ENCODE measurements at regions not wholly inside any gene's neighbourhood (a gene's known extent, or its start where the extent isn't known, plus 50 kb on each side); places are given as distances from the start of the nearest gene placed in this dataset.
"Not testable (repeated sequence)": the region's sequence is repeated elsewhere in the genome, so short reads cannot be mapped to it uniquely, and the experiment has no call there.

DNA sequence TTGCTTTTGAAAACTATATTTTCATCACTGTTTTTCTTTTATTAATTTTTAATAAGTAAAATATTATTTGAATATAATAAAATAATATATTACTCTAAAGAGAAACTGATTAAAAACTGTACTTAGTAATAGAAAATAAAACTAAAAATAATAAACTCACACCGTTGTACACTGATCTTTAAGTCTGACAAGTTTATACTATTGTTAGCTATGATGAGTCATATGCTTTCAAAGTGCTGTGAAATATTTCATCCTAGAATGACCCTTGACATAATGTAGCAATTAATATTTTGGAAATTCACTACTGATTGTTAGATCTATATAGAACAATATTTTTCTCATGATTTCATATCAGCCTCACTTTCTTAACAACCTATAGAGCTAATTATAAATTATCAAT is 1040.6 kb upstream of the SPRY2 start:
- Histone ChIP-seq H3K4me3 (no peak overlapping the region), H3K27ac (no peak overlapping the region), H3K4me1 (no peaks in the 10 kb centered on the region), H3K9me3 (no peaks in the 10 kb centered on the region), H3K36me3 (no peaks in the 10 kb centered on the region), H3K27me3 (no peaks in the 10 kb centered on the region)
- no peak for TF ChIP-seq POLR2A (IDR thresholded peaks at IDR 0.05)
- TF ChIP-seq, protein P1, sequence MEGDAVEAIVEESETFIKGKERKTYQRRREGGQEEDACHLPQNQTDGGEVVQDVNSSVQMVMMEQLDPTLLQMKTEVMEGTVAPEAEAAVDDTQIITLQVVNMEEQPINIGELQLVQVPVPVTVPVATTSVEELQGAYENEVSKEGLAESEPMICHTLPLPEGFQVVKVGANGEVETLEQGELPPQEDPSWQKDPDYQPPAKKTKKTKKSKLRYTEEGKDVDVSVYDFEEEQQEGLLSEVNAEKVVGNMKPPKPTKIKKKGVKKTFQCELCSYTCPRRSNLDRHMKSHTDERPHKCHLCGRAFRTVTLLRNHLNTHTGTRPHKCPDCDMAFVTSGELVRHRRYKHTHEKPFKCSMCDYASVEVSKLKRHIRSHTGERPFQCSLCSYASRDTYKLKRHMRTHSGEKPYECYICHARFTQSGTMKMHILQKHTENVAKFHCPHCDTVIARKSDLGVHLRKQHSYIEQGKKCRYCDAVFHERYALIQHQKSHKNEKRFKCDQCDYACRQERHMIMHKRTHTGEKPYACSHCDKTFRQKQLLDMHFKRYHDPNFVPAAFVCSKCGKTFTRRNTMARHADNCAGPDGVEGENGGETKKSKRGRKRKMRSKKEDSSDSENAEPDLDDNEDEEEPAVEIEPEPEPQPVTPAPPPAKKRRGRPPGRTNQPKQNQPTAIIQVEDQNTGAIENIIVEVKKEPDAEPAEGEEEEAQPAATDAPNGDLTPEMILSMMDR (IDR thresholded peaks at IDR 0.05) = no peak
- intact Hi-C loops (cut with DNase I; ENCODE audit: low total_unique reads) = no loop called here
- DNase-seq = no peak

DNA sequence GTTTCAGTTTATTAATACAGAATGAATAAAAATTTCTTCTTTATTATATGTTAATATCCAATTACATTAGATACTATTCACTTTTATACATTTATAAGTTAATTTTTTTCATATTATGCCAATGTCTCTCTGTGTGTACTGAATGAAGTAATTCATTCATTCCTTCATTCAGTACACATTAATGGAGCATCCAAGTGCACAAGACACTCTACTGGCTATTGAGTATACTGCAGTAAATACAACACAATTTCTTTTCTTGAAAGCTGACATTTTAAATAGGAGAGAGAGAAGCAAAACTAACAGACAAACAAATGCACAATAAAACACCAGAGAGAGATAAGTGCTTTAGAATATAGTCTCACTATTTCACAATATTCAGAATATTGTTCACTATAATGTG is 1038.3 kb upstream of the SPRY2 start:
- Histone ChIP-seq H3K4me3 (no peak overlapping the region), H3K27me3 (no peaks in the 10 kb centered on the region), H3K9me3 (no peaks in the 10 kb centered on the region), H3K36me3 (no peaks in the 10 kb centered on the region), H3K4me1 (no peaks in the 10 kb centered on the region), H3K27ac (no peak overlapping the region)
- TF ChIP-seq, protein P1 (IDR thresholded peaks at IDR 0.05) = no peak
- no peak for TF ChIP-seq POLR2A (IDR thresholded peaks at IDR 0.05)
- intact Hi-C loops (cut with DNase I; ENCODE audit: low total_unique reads) = no loop called here
- no peak for DNase-seq

DNA sequence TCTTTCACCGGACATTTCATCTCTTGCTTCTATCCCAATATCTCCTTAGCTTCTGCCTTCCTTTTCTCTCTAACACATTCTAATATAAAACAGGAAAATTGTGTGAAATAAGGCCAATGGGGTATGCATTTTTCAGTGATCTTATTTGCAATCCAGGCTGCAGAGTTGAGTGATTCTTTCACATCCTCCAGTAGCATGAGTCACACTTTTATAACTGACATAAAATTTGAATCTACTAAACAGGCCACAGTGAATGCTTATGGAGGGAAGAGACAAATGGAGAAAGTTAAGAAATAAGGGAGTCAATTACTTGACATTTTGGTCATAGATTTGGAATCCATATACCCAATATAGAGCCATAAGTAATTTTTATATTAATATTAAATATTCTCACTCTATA is 1037.0 kb upstream of the SPRY2 start:
- Histone ChIP-seq H3K9me3 (no peaks in the 10 kb centered on the region), H3K36me3 (no peaks in the 10 kb centered on the region), H3K4me1 (no peaks in the 10 kb centered on the region), H3K27me3 (no peaks in the 10 kb centered on the region), H3K4me3 (no peak overlapping the region), H3K27ac (no peak overlapping the region)
- DNase-seq = no peak
- TF ChIP-seq POLR2A (IDR thresholded peaks at IDR 0.05) = no peak
- TF ChIP-seq, protein P1 (IDR thresholded peaks at IDR 0.05) = no peak
- intact Hi-C loops (cut with DNase I; ENCODE audit: low total_unique reads) = no loop called here

DNA sequence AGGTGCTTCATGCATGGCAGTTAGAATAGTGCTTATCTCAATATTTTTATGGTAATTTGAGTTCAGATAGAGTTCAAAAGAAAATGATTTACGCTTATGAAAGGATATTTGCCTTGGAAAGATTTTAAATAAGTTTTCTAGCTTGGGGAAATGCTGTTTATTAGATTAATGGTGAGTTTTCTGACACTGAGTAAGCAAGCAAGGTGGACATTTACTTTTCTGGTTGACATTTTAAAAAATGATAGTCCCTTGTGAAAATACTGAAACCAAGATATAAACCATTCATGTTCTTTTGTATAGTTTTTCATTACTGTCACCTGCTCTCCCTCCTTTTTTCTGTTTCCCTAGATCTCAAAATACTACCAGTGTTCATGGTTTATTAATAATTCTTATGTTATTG is 1034.8 kb upstream of the SPRY2 start:
- no peak for TF ChIP-seq POLR2A (IDR thresholded peaks at IDR 0.05)
- TF ChIP-seq, protein P1 (IDR thresholded peaks at IDR 0.05) = no peak
- H3K9me3 ChIP-seq = no peaks in the 10 kb centered on the region
- no peaks in the 10 kb centered on the region for H3K27me3 ChIP-seq
- no peaks in the 10 kb centered on the region for H3K4me1 ChIP-seq
- DNase-seq = no peak
- intact Hi-C loops (cut with DNase I; ENCODE audit: low total_unique reads) = no loop called here
- H3K4me3 ChIP-seq = no peak overlapping the region
- no peak overlapping the region for H3K27ac ChIP-seq
- no peaks in the 10 kb centered on the region for H3K36me3 ChIP-seq

DNA sequence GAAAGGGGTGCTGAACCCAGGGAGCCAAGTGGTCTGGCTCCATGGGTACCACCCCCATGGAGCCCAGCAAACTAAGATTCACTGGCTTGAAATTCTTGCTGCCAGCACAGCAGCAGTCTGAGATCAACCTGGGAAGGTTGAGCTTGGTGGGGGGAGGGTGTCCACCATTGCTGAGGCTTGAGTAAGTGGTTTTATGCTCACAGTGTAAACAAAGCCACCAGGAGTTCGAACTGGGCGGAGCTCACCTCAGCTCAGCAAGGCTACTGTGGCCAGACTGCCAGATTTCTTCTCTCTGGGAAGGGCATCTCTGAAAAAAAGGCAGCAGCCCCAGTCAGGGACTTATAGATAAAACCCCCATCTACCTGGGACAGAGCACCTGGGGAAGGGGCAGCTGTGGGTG is 1021.8 kb upstream of the SPRY2 start:
- H3K27ac ChIP-seq; H3K4me1 ChIP-seq; H3K9me3 ChIP-seq; H3K4me3 ChIP-seq; DNase-seq; H3K27me3 ChIP-seq; intact Hi-C loops (cut with DNase I; ENCODE audit: low total_unique reads); H3K36me3 ChIP-seq: not testable (repeated sequence)

DNA sequence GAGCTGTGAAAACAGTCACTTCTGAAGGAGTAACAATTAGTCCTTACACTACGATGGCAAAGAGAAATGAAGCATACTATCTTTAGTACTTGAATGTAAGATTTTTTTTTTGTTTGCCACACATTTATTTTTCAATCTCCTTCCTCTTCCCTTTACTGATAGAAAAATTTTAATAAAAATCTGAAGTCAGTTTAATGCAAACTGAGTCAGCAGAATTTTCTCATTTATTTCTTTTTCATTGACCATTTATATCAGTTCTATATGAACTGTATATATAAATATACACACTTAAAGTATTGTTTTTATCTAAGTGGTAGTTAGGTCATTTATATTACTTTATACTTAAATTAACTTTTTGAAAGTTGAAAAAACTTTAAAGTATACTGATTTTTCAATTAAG is 1009.1 kb upstream of the SPRY2 start:
- TF ChIP-seq POLR2A (IDR thresholded peaks at IDR 0.05) = no peak
- TF ChIP-seq, protein P1 (IDR thresholded peaks at IDR 0.05) = no peak

DNA sequence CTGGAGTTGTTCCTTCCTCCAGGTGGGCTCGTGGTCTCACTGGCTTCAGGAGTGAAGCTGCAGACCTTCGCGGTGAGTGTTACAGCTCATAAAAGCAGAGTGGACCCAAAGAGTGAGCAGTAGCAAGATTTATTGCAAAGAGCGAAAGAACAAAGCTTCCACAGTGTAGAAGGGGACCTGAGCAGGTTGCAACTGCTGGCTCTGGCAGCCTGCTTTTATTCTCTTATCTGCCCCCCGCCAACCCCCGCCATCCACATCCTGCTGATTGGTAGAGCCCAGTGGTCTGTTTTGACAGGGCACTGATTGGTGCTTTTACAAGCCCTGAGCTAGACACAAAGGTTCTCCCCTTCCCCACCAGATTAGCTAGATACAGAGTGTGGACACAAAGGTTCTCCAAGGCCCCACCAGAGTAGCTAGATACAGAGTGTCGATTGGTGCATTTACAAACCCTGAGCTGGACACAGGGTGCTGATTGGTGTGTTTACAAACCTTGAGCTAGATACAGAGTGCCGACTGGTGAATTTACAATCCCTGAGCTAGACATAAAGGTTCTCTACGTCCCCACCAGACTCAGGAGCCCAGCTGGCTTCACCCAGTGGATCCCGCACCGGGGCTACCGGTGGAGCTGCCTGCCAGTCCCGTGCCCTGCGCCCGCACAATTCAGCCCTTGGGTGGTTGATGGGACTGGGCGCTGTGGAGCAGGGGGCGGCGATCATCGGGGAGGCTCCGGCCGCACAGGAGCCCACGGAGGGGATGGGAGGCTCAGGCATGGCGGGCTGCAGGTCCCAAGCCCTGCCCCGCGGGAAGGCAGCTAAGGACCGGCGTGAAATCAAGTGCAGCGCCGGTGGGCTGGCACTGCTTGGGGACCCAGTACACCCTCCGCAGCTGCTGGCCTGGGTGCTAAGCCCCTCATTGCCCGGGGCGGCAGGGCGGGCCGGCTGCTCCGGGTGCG is 999.5 kb upstream of the SPRY2 start:
- H3K27me3 ChIP-seq; H3K36me3 ChIP-seq; intact Hi-C loops (cut with DNase I; ENCODE audit: low total_unique reads); H3K9me3 ChIP-seq; H3K27ac ChIP-seq; H3K4me3 ChIP-seq; DNase-seq; H3K4me1 ChIP-seq: not testable (repeated sequence)

More for the DNA sequence above, 1009.1 kb upstream of the SPRY2 start:
- intact Hi-C loops (cut with DNase I; ENCODE audit: low total_unique reads) = no loop called here
- no peaks in the 10 kb centered on the region for H3K36me3 ChIP-seq
- DNase-seq = no peak
- no peaks in the 10 kb centered on the region for H3K4me1 ChIP-seq
- no peak overlapping the region for H3K4me3 ChIP-seq
- H3K9me3 ChIP-seq = no peaks in the 10 kb centered on the region
- no peaks in the 10 kb centered on the region for H3K27me3 ChIP-seq
- H3K27ac ChIP-seq = no peak overlapping the region

DNA sequence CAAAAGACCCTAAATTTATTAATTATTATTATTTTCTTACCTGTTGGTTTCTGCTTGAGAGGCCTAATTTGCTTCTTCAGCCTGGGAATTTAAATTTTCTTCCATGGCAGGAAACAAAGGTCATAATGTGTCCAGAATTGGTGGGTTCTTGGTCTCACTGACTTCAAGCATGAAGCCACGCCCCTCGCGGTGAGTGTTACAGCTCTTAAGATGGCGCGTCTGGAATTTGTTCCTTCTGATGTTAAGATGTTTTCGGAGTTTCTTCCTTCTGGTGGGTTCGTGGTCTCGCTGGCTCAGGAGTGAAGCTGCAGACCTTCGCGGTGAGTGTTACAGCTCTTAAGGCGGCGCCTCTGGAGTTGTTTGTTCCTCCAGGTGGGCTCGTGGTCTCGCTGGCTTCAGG is 998.7 kb upstream of the SPRY2 start:
- H3K4me3 ChIP-seq; H3K27ac ChIP-seq; H3K36me3 ChIP-seq; H3K4me1 ChIP-seq; DNase-seq; intact Hi-C loops (cut with DNase I; ENCODE audit: low total_unique reads); H3K27me3 ChIP-seq; H3K9me3 ChIP-seq: not testable (repeated sequence)
